HT-29 (cell line): ENCODE measurements at regions not wholly inside any gene's neighbourhood (a gene's known extent, or its start where the extent isn't known, plus 50 kb on each side); places are given as distances from the start of the nearest gene placed in this dataset.
A peak's percentile ranks its signal among the peaks of the same experiment; 100 is the strongest.
"Not testable (repeated sequence)": the region's sequence is repeated elsewhere in the genome, so short reads cannot be mapped to it uniquely, and the experiment has no call there.

Experiments used
- DNase-seq: peaks from one replicate; pipeline ENCODE4 v3.0.0-alpha.2; 2015; ENCODE audit warnings: low spot score

GRCh38 chr5:34554641-34555040 is 101.5 kb upstream of the RAI14 start:
- no peak for DNase-seq

GRCh38 chr5:34555699-34556508 is 100.2 kb upstream of the RAI14 start:
- peak; percentile 83 for DNase-seq

- DNase-seq, result peak; percentile 83
Measured at GRCh38 chr5:34556509-34556782, 99.7 kb upstream of the RAI14 start.

GRCh38 chr5:34561581-34561980 is 94.5 kb upstream of the RAI14 start:
- DNase-seq, result not testable (repeated sequence)

GRCh38 chr5:34562791-34563190 is 93.3 kb upstream of the RAI14 start:
- peak; percentile 29 for DNase-seq

GRCh38 chr5:34563269-34563668 is 92.9 kb upstream of the RAI14 start:
- DNase-seq, result no peak

- no peak for DNase-seq
Measured at GRCh38 chr5:34563931-34564709, 92.0 kb upstream of the RAI14 start.

- no peak for DNase-seq
Measured at GRCh38 chr5:34564710-34565235, 91.4 kb upstream of the RAI14 start.

GRCh38 chr5:34570143-34570542 is 86.0 kb upstream of the RAI14 start:
- DNase-seq, result no peak

GRCh38 chr5:34570721-34571676 is 85.1 kb upstream of the RAI14 start:
- no peak for DNase-seq

- DNase-seq, result no peak
Measured at GRCh38 chr5:34571677-34572041, 84.5 kb upstream of the RAI14 start.

- DNase-seq, result no peak
Measured at GRCh38 chr5:34574936-34575467, 81.1 kb upstream of the RAI14 start.

- no peak for DNase-seq
Measured at GRCh38 chr5:34576891-34577666, 79.0 kb upstream of the RAI14 start.

GRCh38 chr5:34578962-34579361 is 77.2 kb upstream of the RAI14 start:
- no peak for DNase-seq

- no peak for DNase-seq
Measured at GRCh38 chr5:34580983-34581382, 75.1 kb upstream of the RAI14 start.

GRCh38 chr5:34582371-34582770 is 73.8 kb upstream of the RAI14 start:
- DNase-seq, result peak; percentile 41

- DNase-seq, result no peak
Measured at GRCh38 chr5:34583167-34583566, 73.0 kb upstream of the RAI14 start.

- DNase-seq, result no peak
Measured at GRCh38 chr5:34584165-34584564, 72.0 kb upstream of the RAI14 start.

GRCh38 chr5:34585601-34586104 is 70.5 kb upstream of the RAI14 start:
- peak; percentile 87 for DNase-seq

- no peak for DNase-seq
Measured at GRCh38 chr5:34586117-34586885, 69.8 kb upstream of the RAI14 start.
